C4-2B (cell line): ENCODE measurements at regions not wholly inside any gene's neighbourhood (a gene's known extent, or its start where the extent isn't known, plus 50 kb on each side); places are given as distances from the start of the nearest gene placed in this dataset.

Experiments
- H3K27ac ChIP-seq: fragments of 450-650 bp; 2 replicates; pipeline ENCODE4 v1.5.1; 2017
- CTCF ChIP-seq: fragments of 450-650 bp; conservative IDR thresholded peaks from 2 replicates; pipeline ENCODE4 v1.5.1; 2017; ENCODE audit warnings: mild to moderate bottlenecking
- ZFX ChIP-seq: fragments of 450-650 bp; IDR thresholded peaks from 2 replicates; pipeline ENCODE4 v1.6.1; 2017

- TF ChIP-seq CTCF (no peak), ZFX (no peak)
- H3K27ac ChIP-seq = no peak overlapping the region
These were observed 1225.4 kb upstream of the LRRTM1 start for GRCh38 chr2:81529944-81530343.

- no peak for TF ChIP-seq CTCF
- no peak for TF ChIP-seq ZFX
These were observed 1224.4 kb upstream of the LRRTM1 start for GRCh38 chr2:81528852-81529480.

GRCh38 chr2:81523344-81523743, 1218.8 kb upstream of the LRRTM1 start:
- no peak overlapping the region for H3K27ac ChIP-seq
- no peak for TF ChIP-seq CTCF
- no peak for TF ChIP-seq ZFX

More at GRCh38 chr2:81528852-81529480, 1224.4 kb upstream of the LRRTM1 start:
- H3K27ac ChIP-seq = no peak overlapping the region

- TF ChIP-seq ZFX (no peak), CTCF (no peak)
- no peak overlapping the region for H3K27ac ChIP-seq
These were observed 1208.8 kb upstream of the LRRTM1 start for GRCh38 chr2:81513328-81513727.

- TF ChIP-seq ZFX (no peak), CTCF (no peak)
These were observed 1201.0 kb upstream of the LRRTM1 start for GRCh38 chr2:81505586-81505985.

GRCh38 chr2:81495556-81495955, 1191.0 kb upstream of the LRRTM1 start:
- TF ChIP-seq CTCF (no peak), ZFX (no peak)

More at GRCh38 chr2:81505586-81505985, 1201.0 kb upstream of the LRRTM1 start:
- H3K27ac ChIP-seq = no peak overlapping the region

GRCh38 chr2:81483254-81483653, 1178.7 kb upstream of the LRRTM1 start:
- H3K27ac ChIP-seq = no peak overlapping the region
- no peak for TF ChIP-seq CTCF
- TF ChIP-seq ZFX = no peak

More at GRCh38 chr2:81495556-81495955, 1191.0 kb upstream of the LRRTM1 start:
- no peak overlapping the region for H3K27ac ChIP-seq
